ENCODE measurements at regions not wholly inside any gene's neighbourhood (a gene's known extent, or its start where the extent isn't known, plus 50 kb on each side); places are given as distances from the start of the nearest gene placed in this dataset.
"Not testable (repeated sequence)": the region's sequence is repeated elsewhere in the genome, so short reads cannot be mapped to it uniquely, and the experiment has no call there.

DNA sequence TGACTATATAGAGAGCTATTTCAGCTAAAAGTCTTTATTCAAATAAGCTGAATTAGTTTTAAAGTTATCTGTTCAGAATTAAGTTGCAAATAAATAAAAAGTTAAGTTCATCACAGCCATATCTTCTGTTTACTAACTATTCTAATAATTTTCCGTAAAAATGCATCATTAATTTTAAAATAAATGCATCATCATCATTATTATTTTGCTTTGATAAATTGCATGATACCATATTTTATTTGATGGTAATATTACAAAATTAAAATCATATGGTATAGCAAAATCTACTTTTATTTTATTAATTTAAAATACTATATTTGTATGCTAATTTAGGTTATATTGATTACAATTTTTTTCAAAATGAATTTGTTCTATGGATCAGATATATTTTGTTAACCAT is 357.3 kb upstream of the NDST4 start:
- H3K27me3 ChIP-seq (replicated peaks; ENCODE audit: control insufficient read depth, insufficient read depth, low read length) = no peaks in the 10 kb centered on the region
- BruUV-seq (replicated peaks) = no TSS peak
- no peaks in the 10 kb centered on the region for H3K4me1 ChIP-seq
- intact Hi-C loops (cut with micrococcal nuclease; ENCODE audit: unreplicated experiment) = no loop called here
- no peak overlapping the region for H3K4me3 ChIP-seq (ENCODE audit: low read depth, low read length)
- TF ChIP-seq, protein P1, sequence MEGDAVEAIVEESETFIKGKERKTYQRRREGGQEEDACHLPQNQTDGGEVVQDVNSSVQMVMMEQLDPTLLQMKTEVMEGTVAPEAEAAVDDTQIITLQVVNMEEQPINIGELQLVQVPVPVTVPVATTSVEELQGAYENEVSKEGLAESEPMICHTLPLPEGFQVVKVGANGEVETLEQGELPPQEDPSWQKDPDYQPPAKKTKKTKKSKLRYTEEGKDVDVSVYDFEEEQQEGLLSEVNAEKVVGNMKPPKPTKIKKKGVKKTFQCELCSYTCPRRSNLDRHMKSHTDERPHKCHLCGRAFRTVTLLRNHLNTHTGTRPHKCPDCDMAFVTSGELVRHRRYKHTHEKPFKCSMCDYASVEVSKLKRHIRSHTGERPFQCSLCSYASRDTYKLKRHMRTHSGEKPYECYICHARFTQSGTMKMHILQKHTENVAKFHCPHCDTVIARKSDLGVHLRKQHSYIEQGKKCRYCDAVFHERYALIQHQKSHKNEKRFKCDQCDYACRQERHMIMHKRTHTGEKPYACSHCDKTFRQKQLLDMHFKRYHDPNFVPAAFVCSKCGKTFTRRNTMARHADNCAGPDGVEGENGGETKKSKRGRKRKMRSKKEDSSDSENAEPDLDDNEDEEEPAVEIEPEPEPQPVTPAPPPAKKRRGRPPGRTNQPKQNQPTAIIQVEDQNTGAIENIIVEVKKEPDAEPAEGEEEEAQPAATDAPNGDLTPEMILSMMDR (IDR thresholded peaks at IDR 0.05; ENCODE audit: insufficient read depth in 1 of 2, low read depth in 1 of 2, low read length in 1 of 2, severe bottlenecking in 1 of 2, unreplicated experiment in 1 of 2) = no peak
- ChIA-PET POLR2A (no interaction called here), CTCF (no interaction called here)
- H3K36me3 ChIP-seq (ENCODE audit: control insufficient read depth, insufficient read depth, low read length) = no peaks in the 10 kb centered on the region
- H3K36me3 Mint-ChIP-seq (ENCODE audit: insufficient read depth, unreplicated experiment) = no peaks in the 10 kb centered on the region
- H3K4me3 Mint-ChIP-seq (ENCODE audit: unreplicated experiment) = no peak overlapping the region
- H3K4me1 Mint-ChIP-seq (ENCODE audit: low read depth, unreplicated experiment) = no peaks in the 10 kb centered on the region
- no peaks in the 10 kb centered on the region for H3K27me3 Mint-ChIP-seq (ENCODE audit: insufficient read depth, unreplicated experiment)
- no peaks in the 10 kb centered on the region for H3K9me3 Mint-ChIP-seq (ENCODE audit: unreplicated experiment)
- H3K9me3 ChIP-seq = no peaks in the 10 kb centered on the region
- no peak for DNase-seq
- H3K27ac Mint-ChIP-seq (ENCODE audit: unreplicated experiment) = no peak overlapping the region

DNA sequence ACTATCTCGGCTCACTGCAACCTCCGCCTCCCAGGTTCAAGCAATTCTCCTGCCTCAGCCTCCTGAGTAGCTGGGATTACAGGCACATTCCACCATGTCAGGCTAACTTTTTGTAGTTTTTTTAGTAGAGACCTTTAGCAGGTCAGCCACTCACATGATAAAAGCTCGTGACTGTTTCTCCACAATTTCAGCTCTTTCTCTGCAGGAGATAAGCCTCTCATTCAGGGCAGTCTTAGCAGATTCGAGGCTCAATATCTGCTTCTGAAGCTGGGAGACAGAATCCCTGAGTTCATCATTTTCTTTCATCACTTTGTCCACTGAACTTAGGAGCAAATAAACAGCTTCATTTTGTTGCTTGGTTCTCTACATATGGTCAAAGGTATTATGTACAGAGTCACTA is 345.9 kb upstream of the NDST4 start:
- BruUV-seq (replicated peaks); H3K27me3 Mint-ChIP-seq (ENCODE audit: insufficient read depth, unreplicated experiment); H3K27me3 ChIP-seq (replicated peaks; ENCODE audit: control insufficient read depth, insufficient read depth, low read length); H3K36me3 ChIP-seq (ENCODE audit: control insufficient read depth, insufficient read depth, low read length); H3K9me3 ChIP-seq; H3K4me3 Mint-ChIP-seq (ENCODE audit: unreplicated experiment); intact Hi-C loops (cut with micrococcal nuclease; ENCODE audit: unreplicated experiment); DNase-seq; H3K36me3 Mint-ChIP-seq (ENCODE audit: insufficient read depth, unreplicated experiment); POLR2A ChIA-PET; H3K4me1 ChIP-seq; H3K9me3 Mint-ChIP-seq (ENCODE audit: unreplicated experiment); CTCF ChIA-PET; H3K4me3 ChIP-seq (ENCODE audit: low read depth, low read length); H3K4me1 Mint-ChIP-seq (ENCODE audit: low read depth, unreplicated experiment); H3K27ac Mint-ChIP-seq (ENCODE audit: unreplicated experiment): not testable (repeated sequence)

DNA sequence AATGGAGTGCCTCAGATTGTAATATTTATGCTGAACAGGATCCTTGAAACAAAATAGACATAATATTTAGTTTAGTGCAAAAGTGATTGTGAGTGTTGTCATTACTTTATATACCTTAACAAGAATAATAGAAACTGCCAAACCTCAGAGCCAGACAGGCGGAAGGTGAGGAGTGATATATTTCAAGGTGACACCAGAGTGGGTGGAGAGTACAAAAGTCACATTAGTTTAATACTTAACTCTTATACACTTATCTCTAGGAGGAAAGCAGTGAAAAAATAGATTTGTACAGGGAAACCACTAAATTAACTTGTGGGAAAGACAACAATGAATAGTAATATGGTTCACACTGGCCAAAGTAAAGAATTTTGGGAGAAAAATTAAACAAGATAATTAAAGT is 342.8 kb upstream of the NDST4 start:
- no peaks in the 10 kb centered on the region for H3K9me3 Mint-ChIP-seq (ENCODE audit: unreplicated experiment)
- CTCF ChIA-PET = no interaction called here
- H3K27me3 Mint-ChIP-seq (ENCODE audit: insufficient read depth, unreplicated experiment) = peaks cover 2% of the 10 kb centered on the region
- no peaks in the 10 kb centered on the region for H3K4me1 Mint-ChIP-seq (ENCODE audit: low read depth, unreplicated experiment)
- intact Hi-C loops (cut with micrococcal nuclease; ENCODE audit: unreplicated experiment) = no loop called here
- no peak overlapping the region for H3K27ac Mint-ChIP-seq (ENCODE audit: unreplicated experiment)
- DNase-seq = no peak
- no peak overlapping the region for H3K4me3 ChIP-seq (ENCODE audit: low read depth, low read length)
- H3K27me3 ChIP-seq (replicated peaks; ENCODE audit: control insufficient read depth, insufficient read depth, low read length) = no peaks in the 10 kb centered on the region
- POLR2A ChIA-PET = no interaction called here
- no peaks in the 10 kb centered on the region for H3K4me1 ChIP-seq
- no TSS peak for BruUV-seq (replicated peaks)
- H3K4me3 Mint-ChIP-seq (ENCODE audit: unreplicated experiment) = no peak overlapping the region
- no peaks in the 10 kb centered on the region for H3K36me3 Mint-ChIP-seq (ENCODE audit: insufficient read depth, unreplicated experiment)
- no peaks in the 10 kb centered on the region for H3K36me3 ChIP-seq (ENCODE audit: control insufficient read depth, insufficient read depth, low read length)
- TF ChIP-seq, protein P1 (IDR thresholded peaks at IDR 0.05; ENCODE audit: insufficient read depth in 1 of 2, low read depth in 1 of 2, low read length in 1 of 2, severe bottlenecking in 1 of 2, unreplicated experiment in 1 of 2) = no peak
- no peaks in the 10 kb centered on the region for H3K9me3 ChIP-seq

DNA sequence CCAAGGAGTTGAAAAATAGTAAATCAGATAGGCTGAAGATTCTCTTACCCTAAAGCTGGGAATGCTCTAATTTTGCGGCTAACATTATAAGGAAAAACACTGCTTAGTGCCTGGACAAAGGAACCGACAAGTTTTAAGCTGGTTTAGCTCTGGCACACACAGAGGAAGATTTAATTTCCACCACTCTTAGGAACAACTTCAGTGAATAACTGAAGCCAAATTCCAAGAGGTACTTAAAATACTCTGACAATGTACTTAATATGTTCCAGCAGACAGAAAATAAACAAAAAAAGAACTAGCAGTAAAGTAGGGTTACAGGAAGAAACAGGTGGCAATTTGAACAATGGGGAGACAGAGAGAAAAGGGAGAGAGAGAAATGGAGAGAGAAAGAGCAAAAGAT is 340.8 kb upstream of the NDST4 start:
- H3K4me3 Mint-ChIP-seq (ENCODE audit: unreplicated experiment) = no peak overlapping the region
- H3K27ac Mint-ChIP-seq (ENCODE audit: unreplicated experiment) = no peak overlapping the region
- POLR2A ChIA-PET = no interaction called here

More for the DNA sequence above, 340.8 kb upstream of the NDST4 start:
- Histone ChIP-seq H3K9me3 (no peaks in the 10 kb centered on the region), H3K36me3 (ENCODE audit: control insufficient read depth, insufficient read depth, low read length) (no peaks in the 10 kb centered on the region), H3K4me3 (ENCODE audit: low read depth, low read length) (no peak overlapping the region), H3K27me3 (replicated peaks; ENCODE audit: control insufficient read depth, insufficient read depth, low read length) (no peaks in the 10 kb centered on the region), H3K4me1 (no peaks in the 10 kb centered on the region)
- CTCF ChIA-PET = no interaction called here
- no peak for DNase-seq
- no peaks in the 10 kb centered on the region for H3K4me1 Mint-ChIP-seq (ENCODE audit: low read depth, unreplicated experiment)
- H3K27me3 Mint-ChIP-seq (ENCODE audit: insufficient read depth, unreplicated experiment) = peaks cover 2% of the 10 kb centered on the region
- TF ChIP-seq, protein P1 (IDR thresholded peaks at IDR 0.05; ENCODE audit: insufficient read depth in 1 of 2, low read depth in 1 of 2, low read length in 1 of 2, severe bottlenecking in 1 of 2, unreplicated experiment in 1 of 2) = no peak
- no TSS peak for BruUV-seq (replicated peaks)
- H3K9me3 Mint-ChIP-seq (ENCODE audit: unreplicated experiment) = no peaks in the 10 kb centered on the region
- intact Hi-C loops (cut with micrococcal nuclease; ENCODE audit: unreplicated experiment) = no loop called here
- no peaks in the 10 kb centered on the region for H3K36me3 Mint-ChIP-seq (ENCODE audit: insufficient read depth, unreplicated experiment)
